GM18951 (cell line): ENCODE measurements at regions not wholly inside any gene's neighbourhood (a gene's known extent, or its start where the extent isn't known, plus 50 kb on each side); places are given as distances from the start of the nearest gene placed in this dataset.

Source experiments
- POLR2A ChIP-seq: IDR thresholded peaks from 4 replicates; pipeline ENCODE4 v1.6.1; 2011; ENCODE audit warnings: mild to moderate bottlenecking; ENCODE audit not compliant: insufficient read length, insufficient read depth; ENCODE audit errors: extremely low read depth
- in situ Hi-C: fragments of 300-500 bp; cut with MboI; formaldehyde crosslinking; loops from one replicate; pipeline ENCODE4 v1.12.0; 2022; ENCODE audit warnings: low sequenced_read_pairs, mixed read lengths, inconsistent platforms; ENCODE audit not compliant: unreplicated experiment

GRCh38 chr11:23087407-23087806 is 227.1 kb upstream of the CCDC179 start:
- TF ChIP-seq POLR2A, result no peak
- in situ Hi-C loops, result no loop called here

DNA sequence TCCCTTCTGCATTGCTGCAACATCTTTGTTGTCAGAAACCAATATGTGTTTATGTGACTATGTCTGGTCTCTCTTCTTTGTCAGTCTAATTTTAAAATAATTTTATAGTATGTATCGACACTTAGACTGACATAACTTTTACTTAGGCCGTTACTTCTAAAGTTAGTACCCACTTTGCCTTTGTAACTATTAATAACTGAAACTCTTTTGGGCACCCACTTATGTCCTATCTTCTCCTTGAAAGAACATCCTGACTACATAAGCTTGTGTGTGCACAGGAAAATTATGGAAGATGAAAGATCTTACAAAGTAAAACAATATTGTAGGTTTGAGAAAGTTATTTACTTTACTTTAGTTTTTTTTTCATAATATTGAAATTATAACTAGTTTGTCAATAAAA is 230.4 kb upstream of the CCDC179 start:
- TF ChIP-seq POLR2A, result no peak
- in situ Hi-C loops, result no loop called here

DNA sequence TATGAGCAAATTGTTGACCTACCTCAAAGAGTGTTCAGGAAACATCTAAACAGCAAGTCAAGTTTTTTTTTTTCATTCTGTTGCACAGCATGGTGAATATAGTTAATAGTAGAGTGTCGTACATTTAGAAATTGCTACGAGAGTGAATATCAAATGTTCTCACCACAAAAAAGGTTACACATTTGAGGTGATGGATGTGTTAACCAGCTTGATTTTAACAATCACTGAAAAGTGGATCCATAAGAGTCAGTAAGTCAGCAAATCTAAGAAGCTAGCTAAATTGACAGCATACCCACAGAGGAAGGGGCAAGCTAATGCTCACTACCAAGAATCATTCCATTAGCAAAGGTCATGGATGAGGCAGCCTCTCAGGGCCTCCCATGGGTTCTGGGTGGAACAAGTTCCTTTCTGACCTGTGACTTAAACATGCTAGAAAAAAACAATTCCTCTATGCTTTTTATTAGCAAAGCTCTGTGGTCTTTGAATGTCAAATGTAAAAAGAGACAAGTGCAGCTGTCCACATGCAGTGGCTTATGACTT is 235.4 kb upstream of the CCDC179 start:
- in situ Hi-C loops, result no loop called here
- TF ChIP-seq POLR2A, result no peak

DNA sequence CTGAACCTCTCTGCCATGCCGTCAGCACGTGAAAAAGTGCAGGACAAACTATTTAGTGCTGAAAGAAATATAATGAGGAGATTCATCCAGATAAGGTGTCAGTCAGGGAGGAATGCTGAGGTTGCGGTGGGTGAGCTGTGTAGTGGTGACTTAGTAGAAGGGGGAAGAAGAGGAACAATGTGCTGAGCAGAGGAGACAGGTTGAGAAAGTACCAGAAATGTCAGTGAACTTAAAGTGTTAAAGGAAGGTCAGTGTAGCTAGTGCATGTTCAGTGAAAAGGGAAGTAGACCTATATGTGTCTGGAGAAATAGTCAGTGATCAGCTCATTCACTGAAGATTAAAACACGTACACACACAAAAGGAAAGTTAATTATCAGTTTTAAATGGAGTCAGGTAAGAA is 237.6 kb upstream of the CCDC179 start:
- in situ Hi-C loops, result no loop called here
- no peak for TF ChIP-seq POLR2A

DNA sequence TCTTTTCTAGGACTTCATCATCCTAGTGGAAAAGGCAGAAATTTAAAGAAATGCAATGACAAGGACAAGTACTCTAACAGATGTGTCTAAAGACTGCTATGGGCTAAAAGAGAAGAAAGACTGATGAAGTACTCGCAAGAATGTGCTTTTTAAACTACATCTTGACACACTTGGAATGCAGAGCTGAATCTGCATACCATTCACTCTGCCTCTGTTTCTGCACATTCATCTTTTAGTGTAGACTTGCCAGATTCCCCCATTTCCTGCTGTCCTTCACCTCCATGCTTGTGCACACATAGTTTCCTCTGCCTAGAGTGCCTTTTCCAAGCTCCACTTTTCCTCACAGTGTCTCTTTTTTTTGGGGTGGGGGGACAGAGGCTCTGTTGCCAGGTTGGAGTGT is 239.0 kb upstream of the CCDC179 start:
- in situ Hi-C loops, result no loop called here
- no peak for TF ChIP-seq POLR2A

DNA sequence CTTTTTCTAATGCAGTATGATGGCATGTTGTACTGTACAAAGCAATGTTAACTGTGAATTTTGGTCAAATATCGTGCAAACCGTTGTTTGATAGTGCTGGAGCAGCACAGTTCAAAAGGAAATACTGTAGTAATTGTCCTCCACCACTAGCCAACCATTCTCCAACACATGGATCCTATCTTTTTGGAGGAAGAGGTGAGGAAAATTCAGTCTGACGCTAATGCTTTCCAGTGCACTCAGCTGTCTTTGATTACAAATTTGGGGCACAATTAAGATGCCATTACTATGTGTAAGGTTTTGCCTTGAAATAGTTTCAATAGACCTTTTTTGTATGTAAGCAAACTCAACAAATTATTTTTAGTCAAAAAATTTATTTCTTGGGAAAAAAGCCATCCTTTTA is 240.5 kb upstream of the CCDC179 start:
- in situ Hi-C loops, result no loop called here
- no peak for TF ChIP-seq POLR2A

- in situ Hi-C loops, result no loop called here
- no peak for TF ChIP-seq POLR2A
Measured at GRCh38 chr11:23103416-23103815, 243.1 kb upstream of the CCDC179 start.

GRCh38 chr11:23111527-23111926 is 251.3 kb upstream of the CCDC179 start:
- no peak for TF ChIP-seq POLR2A
- in situ Hi-C loops, result loop anchor here (10.0 kb wide), 1 partner anchor 87 kb away; no protein-coding TSS in a partner anchor

DNA sequence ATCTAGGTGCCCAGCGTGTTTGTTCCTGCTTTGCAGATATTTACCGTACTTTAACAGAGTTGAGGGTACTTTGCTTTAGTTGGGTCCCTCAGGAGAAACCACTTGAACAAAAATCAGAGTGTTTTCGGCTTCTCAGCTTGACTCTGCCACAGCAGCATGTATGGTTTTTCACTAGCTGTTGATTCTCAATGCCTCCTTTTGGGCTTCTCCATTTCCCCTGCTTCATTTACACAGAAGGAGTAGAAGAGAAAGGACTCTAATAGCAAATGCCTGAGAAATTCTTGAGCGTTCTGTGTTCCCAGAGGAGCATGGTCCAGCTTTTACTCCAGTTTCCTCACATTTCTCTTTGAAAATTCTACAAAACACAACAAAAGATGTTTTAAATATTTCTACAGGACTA is 252.1 kb upstream of the CCDC179 start:
- TF ChIP-seq POLR2A, result no peak
- in situ Hi-C loops, result loop anchor here (10.0 kb wide), 1 partner anchor 88 kb away; no protein-coding TSS in a partner anchor

DNA sequence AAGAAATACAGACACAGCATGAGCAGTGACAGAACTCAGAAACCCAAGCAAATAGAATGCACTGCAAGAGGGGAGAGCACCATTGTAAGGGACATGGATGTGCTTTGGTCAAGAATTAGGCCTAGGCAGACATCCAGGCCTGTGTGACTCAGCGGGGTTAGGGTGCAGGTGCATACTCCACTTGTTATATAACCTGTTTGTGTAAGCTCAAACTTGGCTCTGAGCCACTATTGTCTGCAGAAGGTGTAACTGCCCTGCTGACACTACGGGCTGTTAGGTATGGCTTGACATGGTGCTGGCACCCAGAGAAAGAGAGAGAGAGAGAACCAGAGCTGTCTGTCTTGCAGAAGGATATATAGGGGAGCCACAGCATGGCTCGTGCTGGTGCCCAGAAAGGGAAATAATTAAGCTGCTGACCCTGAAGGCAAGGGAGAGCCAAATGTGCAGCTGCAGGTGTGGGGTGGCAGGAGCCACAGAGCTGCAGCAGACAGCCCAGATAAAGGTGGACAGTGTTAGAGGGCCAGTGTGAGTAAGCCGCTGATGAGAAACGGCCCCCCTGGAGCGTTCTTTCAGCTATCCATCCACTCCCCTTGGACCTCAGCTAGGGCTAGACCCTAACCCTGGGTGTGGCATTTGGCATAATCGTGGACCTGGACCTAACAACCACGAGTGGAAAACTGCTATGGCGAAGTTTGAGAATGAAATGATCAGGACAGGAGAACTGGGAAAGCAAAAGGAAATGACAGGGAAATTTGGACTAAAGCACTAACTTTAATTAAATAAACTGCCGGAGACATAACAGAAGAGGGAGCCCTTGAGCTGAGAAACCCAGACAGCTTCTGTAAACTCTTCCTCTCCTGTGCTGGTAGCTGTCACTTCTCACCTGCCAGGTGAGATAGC is 253.0 kb upstream of the CCDC179 start:
- in situ Hi-C loops, result loop anchor here (10.0 kb wide), 1 partner anchor 88 kb away; no protein-coding TSS in a partner anchor
- no peak for TF ChIP-seq POLR2A

DNA sequence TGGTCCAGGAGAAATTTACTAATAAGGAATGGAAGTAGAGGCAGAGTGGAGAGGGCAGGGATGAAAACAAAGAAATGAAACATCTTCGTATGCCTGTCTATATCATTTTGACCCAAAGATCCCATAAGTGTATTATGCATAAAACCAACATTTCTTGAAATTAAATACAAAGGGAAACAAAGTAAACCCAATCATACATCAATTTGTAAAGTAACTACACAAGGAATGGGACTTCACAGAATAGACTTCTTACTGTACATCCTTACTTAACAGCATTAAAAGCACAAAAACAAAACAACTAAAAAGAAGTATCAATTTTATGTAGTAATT is 253.6 kb upstream of the CCDC179 start:
- TF ChIP-seq POLR2A, result no peak
- in situ Hi-C loops, result loop anchor here (10.0 kb wide), 1 partner anchor 89 kb away; no protein-coding TSS in a partner anchor

GRCh38 chr11:23123753-23124152 is 263.5 kb upstream of the CCDC179 start:
- in situ Hi-C loops, result no loop called here
- TF ChIP-seq POLR2A, result no peak

- in situ Hi-C loops, result no loop called here
- TF ChIP-seq POLR2A, result no peak
Measured at GRCh38 chr11:23124249-23124648, 264.0 kb upstream of the CCDC179 start.

DNA sequence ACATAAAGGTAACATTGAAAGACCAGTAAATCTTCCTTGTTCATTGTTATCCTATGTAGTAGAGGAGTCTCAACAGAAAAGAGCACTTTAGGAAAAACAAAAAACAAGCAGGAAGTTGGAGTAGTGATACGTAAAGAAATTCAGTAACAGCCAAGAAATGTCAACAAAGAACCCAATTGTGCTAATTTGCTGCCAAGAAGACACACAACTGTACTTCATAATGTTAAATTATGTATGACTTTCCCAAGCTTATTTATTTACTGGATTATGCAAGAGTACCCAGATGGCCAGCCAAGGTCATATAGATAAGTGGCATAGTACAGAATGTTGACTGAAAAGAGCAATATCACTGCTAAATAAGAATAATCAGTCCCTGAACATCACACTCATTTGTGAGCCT is 264.7 kb upstream of the CCDC179 start:
- in situ Hi-C loops, result no loop called here
- no peak for TF ChIP-seq POLR2A
